AG09319 (cell line): ENCODE measurements at regions not wholly inside any gene's neighbourhood (a gene's known extent, or its start where the extent isn't known, plus 50 kb on each side); places are given as distances from the start of the nearest gene placed in this dataset.

Experiments used
- DNase-seq: peaks from one replicate; pipeline ENCODE4 v3.0.0-alpha.2; 2010; ENCODE audit warnings: low read depth; ENCODE audit errors: extremely low read depth
- TF ChIP-seq, protein P1 (sequence below): IDR thresholded peaks from 2 replicates; pipeline ENCODE4 v1.5.1; 2011; ENCODE audit warnings: low read depth, mild to moderate bottlenecking, inconsistent platforms, low read length, moderate library complexity

- no peak for DNase-seq
These were observed 151.8 kb upstream of the SLC27A6 start for GRCh38 chr5:128813317-128814070.

DNA sequence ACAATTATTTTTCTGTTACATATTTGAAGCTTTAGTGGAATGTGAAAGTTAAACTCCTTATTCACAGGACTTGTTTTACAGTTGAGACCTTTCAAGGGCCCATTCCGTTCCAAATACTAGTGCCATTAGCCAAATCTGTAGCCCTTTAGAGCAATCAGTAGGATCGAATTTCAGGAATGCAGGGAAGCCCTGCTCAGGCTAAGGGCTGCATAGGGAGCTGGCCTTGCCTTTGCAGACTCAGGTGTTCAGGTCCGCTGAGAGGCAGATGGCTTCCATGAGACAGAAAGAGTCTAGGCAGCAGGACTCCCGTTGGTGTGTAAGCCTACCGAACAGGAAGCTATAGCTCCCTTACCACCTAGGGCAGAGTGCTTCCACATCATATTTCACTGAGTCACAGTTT lies 150.1 kb upstream of the SLC27A6 start:
- TF ChIP-seq, protein P1, sequence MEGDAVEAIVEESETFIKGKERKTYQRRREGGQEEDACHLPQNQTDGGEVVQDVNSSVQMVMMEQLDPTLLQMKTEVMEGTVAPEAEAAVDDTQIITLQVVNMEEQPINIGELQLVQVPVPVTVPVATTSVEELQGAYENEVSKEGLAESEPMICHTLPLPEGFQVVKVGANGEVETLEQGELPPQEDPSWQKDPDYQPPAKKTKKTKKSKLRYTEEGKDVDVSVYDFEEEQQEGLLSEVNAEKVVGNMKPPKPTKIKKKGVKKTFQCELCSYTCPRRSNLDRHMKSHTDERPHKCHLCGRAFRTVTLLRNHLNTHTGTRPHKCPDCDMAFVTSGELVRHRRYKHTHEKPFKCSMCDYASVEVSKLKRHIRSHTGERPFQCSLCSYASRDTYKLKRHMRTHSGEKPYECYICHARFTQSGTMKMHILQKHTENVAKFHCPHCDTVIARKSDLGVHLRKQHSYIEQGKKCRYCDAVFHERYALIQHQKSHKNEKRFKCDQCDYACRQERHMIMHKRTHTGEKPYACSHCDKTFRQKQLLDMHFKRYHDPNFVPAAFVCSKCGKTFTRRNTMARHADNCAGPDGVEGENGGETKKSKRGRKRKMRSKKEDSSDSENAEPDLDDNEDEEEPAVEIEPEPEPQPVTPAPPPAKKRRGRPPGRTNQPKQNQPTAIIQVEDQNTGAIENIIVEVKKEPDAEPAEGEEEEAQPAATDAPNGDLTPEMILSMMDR, result no peak
- DNase-seq, result no peak

More at GRCh38 chr5:128813317-128814070, 151.8 kb upstream of the SLC27A6 start:
- TF ChIP-seq, protein P1, result no peak

DNA sequence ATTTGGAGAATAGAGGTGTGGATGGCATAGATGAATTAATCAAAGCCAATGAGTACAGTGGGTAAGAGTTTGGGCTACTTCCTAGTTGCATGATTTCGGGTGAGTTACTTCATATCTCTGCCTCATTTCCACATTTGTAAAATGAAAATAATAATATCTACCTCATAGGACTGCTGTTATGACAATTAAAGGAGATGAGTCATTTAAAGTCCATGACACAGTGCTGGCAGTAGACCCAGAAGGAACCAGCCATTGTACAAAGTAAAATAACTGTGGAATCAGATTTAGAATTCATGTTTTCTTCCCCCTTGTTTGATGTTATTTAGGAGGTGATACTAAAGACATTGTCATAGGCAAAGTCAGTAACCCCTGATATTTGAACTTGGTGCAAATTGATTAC lies 139.5 kb upstream of the SLC27A6 start:
- no peak for DNase-seq
- TF ChIP-seq, protein P1, result no peak

DNA sequence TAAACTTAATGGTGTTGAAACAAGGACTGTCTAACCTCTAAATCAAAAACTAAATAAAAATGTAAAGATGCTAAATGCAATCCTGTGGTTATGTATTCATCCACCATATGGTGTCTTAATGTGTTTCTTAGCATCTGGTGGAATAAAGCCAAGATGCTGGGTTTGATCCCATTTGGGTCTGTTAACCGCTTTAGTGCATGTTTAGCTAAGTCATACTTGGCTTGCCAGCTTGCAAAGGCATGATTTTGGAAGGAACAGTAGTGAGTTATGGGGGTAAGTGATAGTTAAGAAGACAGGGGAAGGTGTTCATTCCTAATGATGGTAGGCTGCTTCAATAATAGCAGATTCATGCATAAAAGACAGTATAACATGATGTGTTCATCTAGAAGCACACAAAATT lies 139.0 kb upstream of the SLC27A6 start:
- TF ChIP-seq, protein P1, result no peak
- DNase-seq, result no peak

DNA sequence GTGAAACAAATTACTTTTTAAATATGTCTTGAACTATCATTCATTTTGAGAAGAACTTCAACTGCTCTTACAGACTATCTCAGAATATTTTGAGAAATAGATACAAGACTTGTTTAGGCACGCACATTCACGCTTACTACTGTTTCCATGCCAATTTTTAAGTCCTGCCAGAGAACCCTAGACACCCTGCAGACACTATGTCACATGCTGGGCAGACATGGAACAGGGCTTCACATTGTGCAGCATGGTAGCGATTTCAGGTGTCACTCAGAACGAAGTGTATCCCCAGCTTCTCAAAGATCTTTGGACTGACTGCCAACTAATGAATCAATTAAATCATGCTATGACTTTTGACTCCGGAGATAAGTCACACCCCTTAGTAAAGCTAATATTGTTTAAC lies 128.7 kb upstream of the SLC27A6 start:
- no peak for DNase-seq
- TF ChIP-seq, protein P1, result no peak

GRCh38 chr5:128838623-128839022 lies 126.7 kb upstream of the SLC27A6 start:
- TF ChIP-seq, protein P1, result no peak
- no peak for DNase-seq

- TF ChIP-seq, protein P1, result peak; percentile 10
These were observed 123.0 kb upstream of the SLC27A6 start for GRCh38 chr5:128842241-128842640.

More at GRCh38 chr5:128842241-128842640, 123.0 kb upstream of the SLC27A6 start:
- no peak for DNase-seq
